HG03103 (cell line): ENCODE measurements at regions not wholly inside any gene's neighbourhood (a gene's known extent, or its start where the extent isn't known, plus 50 kb on each side); places are given as distances from the start of the nearest gene placed in this dataset.
"Not testable (repeated sequence)": the region's sequence is repeated elsewhere in the genome, so short reads cannot be mapped to it uniquely, and the experiment has no call there.

Source experiments
- ATAC-seq: cut with Tn5 transposase; IDR thresholded peaks from one replicate; pipeline ENCODE4 v1.9.1; 2021; ENCODE audit warnings: low read depth; ENCODE audit not compliant: unreplicated experiment

DNA sequence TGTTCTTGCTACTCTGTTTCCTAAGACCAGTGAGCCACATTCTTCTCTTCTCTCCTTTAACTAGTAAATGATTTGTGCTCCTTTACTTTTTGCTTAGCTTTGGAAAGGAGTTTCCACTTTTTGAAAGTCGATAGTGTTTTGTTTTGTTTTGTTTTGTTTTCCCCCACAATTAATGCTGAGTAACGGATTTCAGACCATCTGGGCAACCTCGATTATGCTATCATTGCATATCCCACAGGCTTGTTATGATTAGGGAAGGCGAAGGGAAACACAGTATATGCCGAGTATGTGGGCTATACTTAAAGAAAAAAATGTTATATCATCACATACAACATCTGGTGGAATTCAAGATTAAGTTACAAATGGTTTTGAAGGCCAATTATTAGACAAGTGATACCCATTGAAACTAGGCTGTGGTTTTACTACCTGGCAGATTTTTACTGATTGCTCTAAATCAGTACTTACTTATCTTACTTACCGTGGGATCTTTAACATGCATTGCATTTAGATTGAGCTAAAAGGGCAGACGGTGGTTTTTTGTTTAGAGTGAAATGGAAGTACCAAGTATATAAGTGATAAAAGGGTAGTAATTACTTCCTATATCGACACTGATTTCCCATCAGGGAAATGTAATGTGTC lies 361.3 kb upstream of the SOX9 start:
- ATAC-seq = no peak

DNA sequence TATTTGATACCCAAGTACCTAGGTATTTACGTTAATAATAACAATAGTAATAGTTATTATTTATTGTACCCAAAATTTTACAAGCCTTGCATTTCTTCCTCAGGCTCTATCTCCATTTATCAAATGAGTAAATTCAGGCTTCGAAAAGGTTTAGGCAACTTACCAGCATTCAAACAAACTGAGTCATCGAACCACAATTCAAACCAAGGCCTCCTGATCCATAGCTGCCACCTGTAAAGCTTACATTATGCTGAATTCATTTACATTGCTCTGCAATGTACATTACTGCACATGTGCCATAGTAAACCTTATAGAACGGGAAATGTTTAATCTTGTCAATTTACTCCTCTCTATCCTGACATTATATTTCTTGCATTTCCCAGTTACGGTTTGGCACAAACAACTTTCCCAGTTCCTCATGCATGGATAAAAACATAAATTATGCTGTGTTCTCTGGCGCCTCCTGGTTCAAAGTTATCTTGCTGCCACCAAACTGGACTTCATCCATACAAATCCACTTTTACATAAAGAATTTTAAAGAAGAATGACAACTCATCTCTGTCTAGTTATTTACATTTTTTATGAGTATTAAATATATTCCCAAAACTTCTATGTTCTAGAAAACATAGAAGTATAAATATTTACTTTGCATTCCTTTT lies 360.6 kb upstream of the SOX9 start:
- no peak for ATAC-seq

DNA sequence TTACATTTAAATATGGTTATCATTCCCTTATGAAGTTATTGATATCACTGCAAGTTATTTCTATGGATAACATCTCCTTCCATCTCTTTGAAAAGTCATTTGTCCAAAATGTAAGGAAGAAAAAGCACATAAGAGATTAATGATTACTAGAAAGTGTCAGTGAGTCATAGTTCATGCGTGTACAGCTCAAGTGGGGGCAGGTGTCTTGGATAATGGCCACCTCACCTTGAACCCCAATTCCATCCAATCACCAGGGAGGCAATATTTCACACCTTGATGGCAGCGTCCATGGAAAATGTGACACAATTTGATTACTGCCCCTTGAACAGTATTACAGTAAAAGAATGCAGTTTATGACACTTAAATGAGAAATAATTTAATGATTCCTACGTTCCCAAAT lies 358.3 kb upstream of the SOX9 start:
- no peak for ATAC-seq

DNA sequence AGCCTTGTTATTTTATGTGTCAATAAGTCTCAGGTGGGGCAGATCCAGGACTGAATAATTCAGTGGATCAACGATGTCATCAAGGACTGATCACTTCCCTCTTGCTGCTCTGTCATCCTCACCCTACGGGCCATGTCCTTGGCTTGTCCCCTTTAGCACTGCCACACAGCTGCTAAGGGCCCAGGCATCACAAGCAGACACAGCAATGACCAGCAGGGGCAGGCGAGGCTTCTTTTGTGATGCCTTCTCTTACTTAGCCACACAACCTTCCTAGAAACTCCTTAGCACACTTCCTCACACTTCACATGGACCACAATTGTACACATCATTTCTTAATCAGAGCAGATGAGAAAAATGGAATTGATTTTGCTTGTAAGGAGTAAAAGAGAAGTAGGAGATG lies 356.3 kb upstream of the SOX9 start:
- ATAC-seq = no peak

DNA sequence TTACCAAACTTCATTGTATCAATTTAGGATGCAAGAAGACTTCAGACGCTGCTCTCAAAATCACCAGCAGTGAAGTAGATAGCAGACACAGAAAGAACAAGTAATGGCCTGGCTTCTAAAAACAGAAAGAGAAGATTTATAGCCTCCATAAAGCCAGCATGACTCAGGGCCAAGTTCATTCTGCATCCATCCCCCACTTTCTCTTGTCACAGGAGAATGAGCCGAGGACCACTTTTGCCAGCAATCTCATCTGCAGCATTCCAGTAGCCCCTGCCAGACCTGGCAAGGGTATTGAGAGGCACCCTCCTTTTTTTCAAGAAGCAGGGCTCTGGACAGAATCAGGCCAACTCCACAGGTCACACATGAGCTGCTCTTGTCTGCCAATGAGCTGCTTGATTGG lies 355.4 kb upstream of the SOX9 start:
- no peak for ATAC-seq

DNA sequence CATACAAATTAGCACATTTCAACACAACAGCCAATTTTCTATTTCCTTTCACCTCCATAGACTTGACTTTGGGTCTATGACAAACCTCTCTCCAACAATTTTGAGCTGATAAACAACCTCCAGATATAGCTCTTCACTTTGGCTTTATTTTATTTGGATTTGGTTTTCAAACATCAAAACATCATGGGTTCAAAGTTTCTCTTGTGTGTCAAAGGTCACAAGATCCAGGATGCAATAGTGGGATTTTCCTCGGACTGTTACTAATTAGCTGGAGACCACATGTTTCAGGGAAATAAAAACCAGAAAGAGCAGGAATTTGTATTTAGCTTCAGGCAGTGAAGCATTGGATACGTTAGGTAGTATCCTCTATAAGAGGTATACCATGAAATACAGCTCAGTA lies 351.0 kb upstream of the SOX9 start:
- no peak for ATAC-seq

DNA sequence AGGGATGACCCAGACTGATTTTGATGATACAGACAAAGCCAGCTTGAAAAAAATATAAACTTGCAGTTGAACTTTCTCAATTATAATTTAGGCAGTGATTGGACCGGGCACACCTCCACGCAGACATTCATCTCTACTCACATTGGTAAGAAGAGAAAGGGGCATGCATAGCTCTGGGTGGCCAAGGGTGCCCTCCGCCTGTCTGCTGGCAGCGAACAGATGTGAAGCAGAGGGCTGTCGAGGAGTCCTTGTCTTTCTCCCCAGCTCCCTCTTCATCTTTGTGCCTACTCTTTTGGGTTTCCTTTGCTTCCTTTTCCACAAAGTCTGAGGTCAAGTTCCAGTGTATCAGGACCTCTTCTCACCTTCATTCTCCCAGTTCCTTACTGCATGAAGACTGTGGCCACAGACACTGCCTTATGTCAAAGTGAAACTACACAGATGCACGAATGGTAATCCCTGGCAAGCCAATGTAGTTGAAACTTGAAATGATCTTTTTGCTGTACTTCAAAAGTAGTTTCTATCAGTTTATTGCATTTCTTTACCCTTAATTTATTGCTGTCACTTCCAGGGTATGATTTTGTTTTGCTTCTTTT lies 343.7 kb upstream of the SOX9 start:
- ATAC-seq = no peak

DNA sequence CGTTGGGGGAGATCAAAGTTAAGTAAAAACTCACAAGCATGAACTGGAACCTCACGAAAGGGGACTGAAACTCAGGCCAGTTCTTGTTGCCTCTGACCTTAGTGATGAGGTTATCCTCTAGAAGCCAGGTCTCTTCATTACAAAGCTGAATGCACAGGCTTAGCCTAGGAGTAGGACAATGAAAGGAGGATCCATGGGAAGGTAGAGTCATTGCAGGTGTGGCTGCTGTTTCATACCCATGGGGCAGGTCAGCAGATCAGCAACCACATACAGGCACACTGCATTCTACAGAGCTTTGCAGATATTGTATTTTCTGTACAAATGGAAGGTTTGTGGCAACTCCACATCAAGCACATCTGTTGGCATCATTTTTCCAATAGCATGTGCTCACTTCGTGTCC lies 341.3 kb upstream of the SOX9 start:
- ATAC-seq = no peak

DNA sequence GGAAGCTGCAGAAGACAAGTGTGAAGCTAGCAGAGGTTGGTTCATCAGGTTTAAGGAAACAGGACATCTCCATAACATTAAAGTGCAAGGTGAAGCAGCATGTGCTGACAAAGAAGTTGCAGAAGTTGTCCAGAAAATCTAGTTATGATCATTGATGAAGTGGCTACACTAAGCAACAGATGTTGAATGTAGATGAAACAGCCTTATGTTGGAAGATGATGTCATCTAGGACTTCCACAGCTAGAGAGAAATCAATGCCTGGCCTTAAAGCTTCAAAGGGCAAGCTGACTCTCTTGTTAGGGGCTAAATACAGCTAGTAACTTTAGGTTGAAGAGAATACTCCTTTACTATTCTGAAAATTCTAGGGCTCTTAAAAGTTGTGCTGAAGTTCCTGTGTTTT lies 340.2 kb upstream of the SOX9 start:
- ATAC-seq = no peak

DNA sequence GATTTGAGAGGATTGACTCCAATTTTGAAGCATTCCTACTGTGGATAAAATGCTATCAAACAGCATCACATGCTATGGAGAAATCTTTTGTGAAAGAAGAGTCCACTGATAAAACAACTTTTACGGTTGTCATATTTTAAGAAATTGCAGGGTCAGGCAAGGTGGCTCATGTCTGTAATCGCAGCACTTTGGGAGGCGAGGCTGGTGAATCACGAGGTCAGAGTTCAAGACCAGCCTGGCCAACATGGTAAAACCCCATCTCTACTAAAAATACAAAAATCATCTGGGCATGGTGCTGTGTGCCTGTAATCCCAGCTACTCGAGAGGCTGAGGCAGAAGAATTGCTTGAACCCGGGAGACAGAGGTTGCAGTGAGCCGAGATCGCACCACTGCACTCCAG lies 338.8 kb upstream of the SOX9 start:
- not testable (repeated sequence) for ATAC-seq

DNA sequence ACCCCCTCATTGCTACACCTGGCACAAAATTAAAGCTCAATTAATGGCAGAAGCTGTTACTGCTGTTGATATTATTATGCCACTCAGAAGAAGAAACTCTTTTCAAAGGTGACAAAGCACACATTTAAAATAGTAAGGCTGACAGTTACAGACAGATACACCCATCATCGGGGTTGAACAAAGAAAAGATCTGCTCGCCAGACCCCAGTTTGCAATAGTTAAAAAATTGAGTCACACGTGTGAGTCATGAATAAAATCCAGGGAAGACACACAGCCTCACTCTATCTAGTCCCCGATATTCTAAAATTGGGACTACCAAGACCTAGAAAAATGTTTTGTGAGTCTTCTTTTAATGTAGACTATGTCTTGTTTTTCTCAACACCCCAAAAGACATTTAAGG lies 330.0 kb upstream of the SOX9 start:
- ATAC-seq = no peak

DNA sequence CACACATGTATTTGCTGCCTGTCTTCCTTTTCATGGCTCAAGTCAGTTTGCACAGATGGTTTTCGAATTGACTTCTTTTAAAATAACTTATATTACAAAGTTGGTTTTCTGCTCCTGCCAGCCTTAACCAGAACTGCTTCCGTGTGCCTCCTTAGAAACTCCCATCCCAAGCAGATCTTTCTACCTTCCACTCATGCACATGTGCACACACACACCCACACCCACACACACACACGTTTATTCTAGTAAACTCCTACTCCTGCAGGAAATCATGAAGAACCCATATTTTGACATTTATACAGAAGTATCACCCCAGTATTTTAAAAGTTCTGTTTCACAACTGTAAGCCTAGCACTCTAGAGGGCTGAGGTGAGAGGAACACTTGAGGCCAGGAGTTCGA lies 329.5 kb upstream of the SOX9 start:
- ATAC-seq = no peak

DNA sequence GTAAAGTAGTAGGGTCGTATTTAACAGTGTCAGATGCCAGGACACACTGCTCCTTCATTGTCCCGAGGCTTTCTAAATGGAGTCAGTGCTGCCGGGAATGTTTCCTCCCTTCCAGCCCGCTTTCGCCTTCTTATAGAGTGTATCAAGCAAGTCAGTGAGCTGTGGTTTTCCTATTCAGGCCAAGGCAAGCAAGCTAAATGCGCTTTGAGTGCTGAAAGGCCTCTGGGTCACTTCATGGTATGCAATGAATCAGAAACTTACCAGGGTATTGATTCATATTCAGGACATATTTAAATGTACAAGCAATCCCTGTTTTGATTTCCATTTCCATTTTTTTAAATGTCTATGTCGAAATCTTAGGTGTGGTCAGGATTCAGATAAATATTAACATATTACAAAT lies 327.9 kb upstream of the SOX9 start:
- no peak for ATAC-seq

DNA sequence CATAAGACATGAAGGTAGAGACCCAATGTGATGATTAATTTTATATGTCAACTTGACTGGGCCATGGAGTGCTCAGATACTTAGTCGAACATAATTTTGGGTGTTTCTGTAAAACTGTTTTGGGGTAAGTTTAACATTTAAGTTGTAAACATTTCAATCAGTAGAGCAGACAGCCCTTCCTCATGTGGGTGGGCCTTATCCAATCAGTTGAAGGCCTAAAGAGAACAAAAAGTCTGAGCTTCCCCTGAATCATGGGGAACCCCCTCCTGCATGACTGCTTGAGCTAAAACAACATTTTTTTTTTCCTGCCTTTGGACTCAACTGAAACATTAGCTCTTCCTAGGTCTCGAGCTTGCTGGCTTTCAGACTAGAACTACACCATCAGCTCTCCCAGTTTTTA lies 327.3 kb upstream of the SOX9 start:
- no peak for ATAC-seq

DNA sequence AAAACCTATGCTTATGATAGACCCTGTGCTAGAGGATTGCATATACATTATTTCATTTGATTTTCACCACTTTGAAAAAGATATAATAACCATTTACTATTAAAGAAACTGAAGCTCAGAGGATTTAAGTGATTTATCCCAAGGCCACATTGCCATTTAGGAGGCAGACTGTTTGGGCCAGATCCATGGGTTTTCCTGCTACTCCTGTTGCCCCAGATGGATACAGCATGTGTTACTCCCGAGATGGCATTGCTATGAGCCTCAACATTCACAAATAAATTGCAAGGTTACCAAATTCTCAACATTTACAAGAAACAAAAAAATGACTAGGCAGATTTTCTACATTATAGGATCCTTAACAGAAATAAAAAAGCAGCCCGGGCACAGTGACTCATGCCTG lies 322.1 kb upstream of the SOX9 start:
- no peak for ATAC-seq

DNA sequence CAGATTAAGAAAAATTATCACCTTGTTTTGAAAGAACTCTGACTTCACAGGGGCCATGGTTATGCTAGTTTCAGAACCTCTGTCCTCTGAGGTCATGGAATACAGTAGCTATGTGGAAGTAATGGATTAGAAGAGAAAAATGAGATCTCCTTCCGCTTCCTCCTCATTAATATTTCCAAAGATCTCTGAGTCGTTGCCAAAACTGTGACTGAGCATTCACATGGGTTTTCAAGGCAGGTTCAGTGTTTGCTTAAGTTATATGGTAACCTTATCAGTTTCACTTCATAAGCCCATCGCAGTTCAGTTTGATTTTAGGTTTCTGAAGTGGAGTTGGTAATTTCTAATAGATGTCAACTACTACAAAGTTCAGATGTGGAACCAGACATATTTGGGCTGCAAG lies 321.2 kb upstream of the SOX9 start:
- ATAC-seq = no peak

DNA sequence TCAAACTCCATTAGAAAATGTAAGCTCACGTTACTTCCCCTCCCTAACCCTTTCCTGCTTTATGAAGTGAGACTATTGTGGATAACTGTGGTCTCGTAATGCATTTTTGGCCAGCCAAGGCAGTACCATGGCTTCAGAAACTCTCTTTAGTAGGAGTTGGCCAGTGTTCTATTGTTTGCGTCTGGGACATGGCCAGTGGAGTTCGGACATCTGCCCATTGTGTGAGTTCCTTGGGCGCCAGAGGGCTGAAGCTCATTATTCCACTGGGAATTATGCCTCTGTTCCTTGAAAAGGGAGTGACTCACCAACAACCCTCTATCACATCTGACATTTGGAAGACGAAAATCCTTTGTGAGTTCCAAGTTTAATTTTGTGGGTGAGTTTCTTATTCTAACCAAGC lies 319.5 kb upstream of the SOX9 start:
- ATAC-seq = no peak

DNA sequence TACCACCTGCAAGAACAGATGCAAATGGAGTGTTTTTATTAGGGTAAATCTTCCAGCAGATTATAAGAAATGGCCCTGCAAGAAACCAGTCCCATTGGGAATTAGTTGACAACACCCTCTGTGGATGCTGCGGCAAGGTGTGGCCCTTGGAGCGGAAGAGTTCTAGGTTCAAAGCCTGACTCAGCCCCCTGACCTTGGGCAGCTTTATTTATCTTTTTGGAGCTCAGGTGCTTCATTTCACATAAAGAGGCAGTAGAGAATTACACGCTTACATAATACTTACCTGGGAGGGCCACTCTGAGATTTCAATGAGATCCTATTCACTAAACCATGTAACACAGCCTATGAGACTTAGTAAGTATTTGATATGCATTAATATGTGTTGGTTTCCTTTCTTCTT lies 318.2 kb upstream of the SOX9 start:
- no peak for ATAC-seq

DNA sequence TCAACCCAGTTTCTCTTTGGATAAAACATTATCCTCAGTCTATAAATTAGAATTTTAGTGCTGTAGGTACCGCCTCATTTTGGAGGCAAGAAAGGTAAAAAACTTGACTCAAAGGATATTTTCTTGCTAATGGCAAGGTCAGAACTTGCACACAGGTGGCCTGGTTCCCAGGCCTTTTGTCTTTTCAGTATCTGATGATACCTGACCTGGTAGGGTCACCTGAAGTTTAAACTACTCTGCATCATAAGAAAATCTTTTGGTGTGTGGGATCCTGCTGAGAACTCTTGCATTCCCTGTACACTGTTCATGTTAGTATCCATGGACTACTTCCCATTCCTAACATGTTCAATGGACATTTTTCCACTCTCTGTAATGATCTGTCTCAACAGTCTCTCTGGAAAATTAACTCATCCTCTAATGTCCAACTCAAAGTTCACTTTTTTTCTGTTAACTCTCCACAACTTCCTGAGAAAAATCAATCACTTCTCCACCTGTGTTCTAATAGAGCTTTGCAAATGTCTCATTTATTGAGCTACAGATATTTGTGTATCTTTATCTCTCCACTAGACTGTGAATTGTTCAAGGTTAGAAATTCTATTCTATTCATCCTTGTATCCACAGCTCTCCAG lies 317.1 kb upstream of the SOX9 start:
- ATAC-seq = no peak

DNA sequence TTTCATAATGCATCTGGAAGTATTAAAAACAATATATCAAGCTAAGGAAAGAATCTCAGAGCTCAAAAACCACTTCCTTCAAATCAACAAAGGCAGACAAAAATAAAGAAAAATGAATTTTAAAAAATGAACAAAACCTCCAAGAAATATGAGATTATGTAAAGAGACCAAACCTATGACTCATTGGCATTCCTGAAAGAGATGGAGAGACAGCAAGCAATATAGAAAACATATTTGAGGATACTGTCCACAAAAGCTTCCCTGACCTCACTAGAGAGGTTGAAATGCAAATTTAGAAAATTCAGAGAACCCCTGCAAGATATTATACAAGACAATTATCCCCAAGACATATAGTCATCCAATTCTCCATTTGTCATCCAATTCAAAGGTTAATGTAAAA lies 311.3 kb upstream of the SOX9 start:
- ATAC-seq = no peak

DNA sequence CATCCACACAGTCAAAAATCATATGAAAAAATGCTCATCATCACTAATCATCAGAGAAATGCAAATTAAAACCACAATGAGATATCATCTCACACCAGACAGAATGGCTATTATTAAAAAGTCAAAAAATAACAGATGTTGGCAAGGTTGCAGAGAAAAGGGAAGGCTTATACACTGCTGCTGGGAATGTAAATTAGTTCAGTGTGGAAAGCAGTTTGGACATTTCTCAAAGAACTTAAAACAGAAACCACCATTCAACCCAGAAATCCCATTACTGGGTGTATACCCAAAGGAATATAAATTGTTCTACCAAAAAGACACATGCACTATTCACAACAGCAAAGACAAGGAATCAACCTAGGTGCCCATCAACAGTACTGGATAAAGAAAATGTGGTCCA lies 307.0 kb upstream of the SOX9 start:
- ATAC-seq = not testable (repeated sequence)

DNA sequence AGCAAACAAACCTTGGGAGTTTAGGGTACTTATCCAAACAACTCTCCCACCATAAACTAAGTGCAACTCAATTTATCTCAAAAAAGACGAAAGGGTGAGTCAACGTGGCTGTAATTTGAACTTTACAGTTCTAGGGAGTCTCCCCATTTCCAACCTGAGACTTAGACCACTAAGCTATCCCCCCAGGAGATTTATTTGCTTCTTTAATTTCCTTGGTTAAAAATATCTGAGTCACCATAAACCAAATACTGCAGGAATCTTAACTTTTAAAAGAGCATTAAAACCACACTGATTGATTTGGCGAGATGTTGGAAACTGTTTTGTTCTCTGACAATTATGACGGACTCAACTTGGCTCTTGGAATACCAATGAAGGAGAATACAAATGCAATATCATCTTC lies 299.3 kb upstream of the SOX9 start:
- ATAC-seq = no peak
